ENCODE measurements at regions not wholly inside any gene's neighbourhood (a gene's known extent, or its start where the extent isn't known, plus 50 kb on each side); places are given as distances from the start of the nearest gene placed in this dataset.

DNA sequence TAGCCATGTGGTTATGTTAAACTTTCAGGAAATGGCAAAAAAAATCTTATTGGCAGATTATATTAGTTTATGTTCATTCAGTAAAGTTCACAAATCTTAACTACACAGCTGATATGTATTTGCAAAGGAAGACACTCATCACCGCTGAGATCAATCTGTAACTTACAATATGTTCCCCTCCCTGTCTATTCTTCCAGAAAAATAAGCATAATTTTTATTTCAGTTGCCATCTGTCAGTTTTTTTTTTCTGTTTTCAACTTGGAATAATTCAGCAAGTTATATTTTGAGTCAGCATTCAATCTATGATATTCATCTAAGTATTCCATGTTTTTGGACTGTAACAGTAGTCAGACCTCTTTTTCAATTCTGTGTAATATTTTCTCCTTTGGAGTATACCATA is 1019.9 kb upstream of the PTPRD start:
- Mint-ChIP-seq H3K9me3 (ENCODE audit: low read depth) (peaks cover 13% of the 10 kb centered on the region), H3K4me3 (ENCODE audit: unreplicated experiment) (no peak overlapping the region), H3K27ac (ENCODE audit: unreplicated experiment) (no peak overlapping the region), H3K4me1 (ENCODE audit: low read depth) (no peaks in the 10 kb centered on the region), H3K36me3 (ENCODE audit: low read depth) (no peaks in the 10 kb centered on the region), H3K27me3 (ENCODE audit: low read depth) (no peaks in the 10 kb centered on the region)
- TF ChIP-seq CTCF (IDR thresholded peaks at IDR 0.05) = no peak
- DNase-seq (ENCODE audit: low spot score) = no peak

- no peak overlapping the region for H3K4me3 Mint-ChIP-seq (ENCODE audit: unreplicated experiment)
- no peaks in the 10 kb centered on the region for H3K27me3 Mint-ChIP-seq (ENCODE audit: low read depth)
- H3K9me3 Mint-ChIP-seq (ENCODE audit: low read depth) = no peaks in the 10 kb centered on the region
- no peak overlapping the region for H3K27ac Mint-ChIP-seq (ENCODE audit: unreplicated experiment)
- no peaks in the 10 kb centered on the region for H3K36me3 Mint-ChIP-seq (ENCODE audit: low read depth)
- H3K4me1 Mint-ChIP-seq (ENCODE audit: low read depth) = no peaks in the 10 kb centered on the region
- TF ChIP-seq CTCF (IDR thresholded peaks at IDR 0.05) = no peak
- DNase-seq (ENCODE audit: low spot score) = no peak
Observed at GRCh38 chr9:11646831-11647230, 1034.0 kb upstream of the PTPRD start.

GRCh38 chr9:11653867-11654266 is 1039.3 kb upstream of the TYRP1 start:
- no peak overlapping the region for H3K4me3 Mint-ChIP-seq (ENCODE audit: unreplicated experiment)

GRCh38 chr9:11663913-11664312 is 1029.3 kb upstream of the TYRP1 start:
- no peak overlapping the region for H3K27ac Mint-ChIP-seq (ENCODE audit: unreplicated experiment)
- no peaks in the 10 kb centered on the region for H3K36me3 Mint-ChIP-seq (ENCODE audit: low read depth)
- no peak overlapping the region for H3K4me3 Mint-ChIP-seq (ENCODE audit: unreplicated experiment)
- H3K9me3 Mint-ChIP-seq (ENCODE audit: low read depth) = peaks cover 11% of the 10 kb centered on the region
- no peak for TF ChIP-seq CTCF (IDR thresholded peaks at IDR 0.05)
- H3K27me3 Mint-ChIP-seq (ENCODE audit: low read depth) = no peaks in the 10 kb centered on the region
- H3K4me1 Mint-ChIP-seq (ENCODE audit: low read depth) = no peaks in the 10 kb centered on the region
- DNase-seq (ENCODE audit: low spot score) = no peak

More at GRCh38 chr9:11653867-11654266, 1039.3 kb upstream of the TYRP1 start:
- Mint-ChIP-seq H3K4me1 (ENCODE audit: low read depth) (no peaks in the 10 kb centered on the region), H3K9me3 (ENCODE audit: low read depth) (no peaks in the 10 kb centered on the region), H3K36me3 (ENCODE audit: low read depth) (no peaks in the 10 kb centered on the region), H3K27me3 (ENCODE audit: low read depth) (no peaks in the 10 kb centered on the region), H3K27ac (ENCODE audit: unreplicated experiment) (no peak overlapping the region)
- TF ChIP-seq CTCF (IDR thresholded peaks at IDR 0.05) = no peak
- DNase-seq (ENCODE audit: low spot score) = no peak

DNA sequence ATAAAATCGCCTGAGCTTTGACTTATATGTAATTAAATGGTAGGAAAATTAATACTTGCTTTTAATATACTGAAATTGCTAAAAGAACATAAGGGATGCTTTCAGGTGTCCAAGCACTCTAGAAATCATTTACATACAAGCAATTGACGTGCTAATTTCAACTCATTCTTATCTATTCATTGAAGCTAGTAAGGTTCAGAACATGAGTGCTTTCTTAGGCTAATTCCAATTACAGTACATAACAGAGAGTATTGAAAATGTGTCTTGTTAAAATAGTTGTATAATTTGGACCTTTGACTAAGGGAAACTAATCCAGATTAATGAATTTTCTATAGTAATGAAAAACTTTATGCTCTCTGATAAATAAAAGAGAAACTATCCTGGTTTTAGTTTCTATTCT is 1016.4 kb upstream of the TYRP1 start:
- no peaks in the 10 kb centered on the region for H3K36me3 Mint-ChIP-seq (ENCODE audit: low read depth)
- H3K4me3 Mint-ChIP-seq (ENCODE audit: unreplicated experiment) = no peak overlapping the region
- peaks cover 13% of the 10 kb centered on the region for H3K9me3 Mint-ChIP-seq (ENCODE audit: low read depth)
- H3K4me1 Mint-ChIP-seq (ENCODE audit: low read depth) = no peaks in the 10 kb centered on the region
- DNase-seq (ENCODE audit: low spot score) = no peak
- H3K27me3 Mint-ChIP-seq (ENCODE audit: low read depth) = no peaks in the 10 kb centered on the region
- TF ChIP-seq CTCF (IDR thresholded peaks at IDR 0.05) = no peak
- H3K27ac Mint-ChIP-seq (ENCODE audit: unreplicated experiment) = no peak overlapping the region

Data from chondrocyte (in vitro differentiated cells).